Activated naive CD8-positive, alpha-beta T cell treated with anti-CD3 and anti-CD28 coated beads, Interleukin-2, amount 50 U/mL, for 16 hours (primary cell): ENCODE measurements at regions not wholly inside any gene's neighbourhood (a gene's known extent, or its start where the extent isn't known, plus 50 kb on each side); places are given as distances from the start of the nearest gene placed in this dataset.
"Not testable (repeated sequence)": the region's sequence is repeated elsewhere in the genome, so short reads cannot be mapped to it uniquely, and the experiment has no call there.

Experiments
- DNase-seq: peaks from one replicate; pipeline ENCODE4 v3.0.0-alpha.2; 2020; ENCODE audit warnings: low read depth, low spot score

DNA sequence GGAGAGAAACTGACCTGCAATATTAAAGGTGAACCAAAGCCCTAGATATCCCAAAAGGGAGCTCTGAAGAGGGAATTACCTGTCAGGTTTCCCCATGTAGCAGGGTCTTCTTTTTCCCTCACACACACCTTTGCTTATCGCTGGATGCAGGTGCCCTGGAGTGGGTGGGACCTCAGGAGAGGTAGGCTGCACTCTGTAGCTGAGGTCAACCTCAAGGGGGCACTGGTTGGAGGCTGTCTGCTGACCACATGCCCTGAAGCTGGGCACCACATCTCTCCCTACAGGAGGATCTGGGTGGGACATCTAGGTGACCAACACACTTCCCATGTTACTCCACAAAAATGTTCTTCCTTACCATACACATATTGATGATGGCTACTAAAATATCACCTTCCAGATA is 298.7 kb upstream of the USP25 start:
- DNase-seq = no peak

DNA sequence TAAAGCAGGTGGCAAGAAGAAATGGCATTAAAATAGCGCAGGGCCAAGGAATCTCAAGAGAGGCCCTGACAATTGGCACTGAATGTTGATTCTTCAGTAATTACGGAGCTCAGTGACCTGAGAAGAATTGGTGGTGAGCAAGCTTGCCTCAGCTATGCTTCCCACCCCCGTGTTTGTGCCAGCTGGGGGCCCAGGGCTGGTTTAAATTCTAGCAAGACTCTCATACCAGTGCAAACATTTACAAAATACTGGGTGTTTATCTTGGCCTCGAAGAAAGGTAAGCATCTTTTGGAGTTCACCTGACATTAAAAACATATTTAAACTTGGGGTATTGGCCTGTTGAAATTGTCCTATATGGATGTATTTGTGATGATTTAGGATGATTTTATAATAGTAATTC is 296.7 kb upstream of the USP25 start:
- no peak for DNase-seq

DNA sequence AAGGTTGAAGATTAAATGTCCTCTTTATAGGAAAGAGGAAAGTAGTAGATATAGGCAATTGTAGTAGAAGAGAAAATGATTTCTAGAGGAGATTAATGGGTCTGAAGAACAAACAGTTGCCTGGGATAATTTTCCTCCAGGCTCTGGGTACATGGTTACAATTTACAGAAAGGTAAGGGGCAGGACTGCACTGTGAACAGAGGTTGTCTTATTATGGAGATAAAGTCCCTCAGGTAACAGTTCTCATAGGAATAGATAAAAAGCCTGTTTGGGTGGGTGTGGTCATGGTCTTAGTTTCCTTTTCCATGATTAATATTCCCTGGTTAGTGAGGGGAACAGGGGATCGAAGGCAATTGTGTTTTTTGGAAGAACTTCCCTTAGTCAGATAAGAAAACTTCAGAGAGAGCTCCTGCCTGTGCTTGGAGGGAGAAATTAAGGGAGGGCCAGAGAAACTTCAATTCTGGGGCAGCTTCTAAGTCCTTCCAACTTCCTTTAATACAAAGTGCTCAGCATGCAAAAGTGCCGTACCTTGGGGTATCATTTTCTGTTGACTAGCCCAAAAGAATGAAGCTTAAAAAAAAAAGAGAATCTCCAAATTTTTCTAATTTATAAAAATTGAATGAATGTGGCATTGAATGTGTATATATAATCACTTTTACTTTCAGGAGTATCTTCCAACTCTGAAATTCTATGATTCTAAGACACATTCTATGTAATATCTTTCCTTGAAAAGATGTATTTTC is 295.4 kb upstream of the USP25 start:
- no peak for DNase-seq

DNA sequence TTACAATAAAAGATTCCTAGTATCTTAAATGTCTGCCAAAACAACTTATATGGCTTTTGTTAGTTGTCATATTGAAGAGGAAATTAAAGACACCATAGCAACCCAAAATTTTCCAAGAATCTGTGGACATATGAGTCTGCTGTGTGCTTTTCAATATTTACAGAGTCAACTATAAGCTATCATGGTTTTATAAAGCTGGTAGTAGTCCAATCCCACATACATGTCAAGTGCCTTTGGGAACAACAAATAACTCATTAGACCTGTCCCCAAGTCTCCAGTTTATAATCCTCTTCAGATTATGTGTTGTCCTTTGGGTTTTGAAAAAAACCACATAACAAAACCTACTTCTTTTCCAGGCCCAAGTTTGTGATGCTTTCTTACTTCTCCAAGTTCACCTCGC is 293.8 kb upstream of the USP25 start:
- DNase-seq = no peak

DNA sequence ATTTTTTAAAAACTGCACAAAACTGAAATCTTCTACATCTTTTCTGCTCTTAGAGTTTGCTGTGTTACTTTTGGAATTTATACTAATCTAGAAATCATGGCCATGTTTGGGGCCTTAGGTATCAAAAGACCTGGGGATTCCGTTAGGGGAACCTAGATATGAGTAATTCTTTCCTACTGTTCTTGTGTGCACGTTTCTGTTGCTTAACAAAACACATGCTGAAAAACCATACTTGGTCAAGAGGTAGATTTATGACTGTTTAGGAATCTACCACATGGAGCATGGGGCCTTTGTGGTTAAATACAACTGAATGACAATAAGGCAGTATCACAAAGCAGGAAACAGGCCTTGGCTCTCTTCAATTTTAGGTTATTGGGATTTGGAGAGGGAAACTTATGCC is 291.9 kb upstream of the USP25 start:
- no peak for DNase-seq

DNA sequence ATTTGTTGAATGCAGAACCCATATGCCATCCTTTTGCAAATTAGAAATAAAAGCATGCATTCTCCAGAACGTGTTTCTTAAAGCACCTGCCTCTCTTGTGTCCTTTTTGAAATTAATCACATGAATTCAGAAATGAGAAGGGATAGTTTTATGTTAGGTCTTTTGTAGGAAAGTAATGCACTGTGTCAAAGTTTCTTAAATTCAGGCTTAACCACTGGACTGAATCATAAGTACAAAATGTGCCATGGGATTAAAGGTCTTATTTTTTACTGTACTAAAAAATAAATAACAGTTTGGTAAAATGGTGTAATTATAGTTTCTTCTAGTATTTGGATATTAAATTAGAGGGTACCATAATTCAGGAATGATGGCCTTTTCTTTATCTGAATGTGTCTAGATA is 290.1 kb upstream of the USP25 start:
- DNase-seq = no peak

DNA sequence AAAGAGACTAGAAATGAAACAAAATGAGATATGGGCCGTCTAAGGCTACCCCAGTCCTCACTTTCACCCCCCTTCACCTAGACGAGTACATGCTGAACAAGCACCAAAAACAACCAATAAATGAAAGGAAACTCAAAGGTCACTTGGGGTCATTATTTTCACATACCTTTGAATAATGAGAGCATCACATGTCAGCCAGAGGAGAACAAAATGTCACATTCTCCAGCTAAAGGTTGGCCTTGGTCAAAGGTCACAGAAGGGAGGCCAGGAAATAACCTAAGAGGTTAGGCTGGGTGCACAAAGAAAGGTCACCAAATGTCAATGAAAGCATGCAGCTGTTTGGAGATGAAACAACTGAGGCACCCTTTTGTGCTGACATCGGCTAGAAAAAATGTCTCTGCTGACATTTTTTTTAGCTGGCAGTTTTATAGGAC is 288.7 kb upstream of the USP25 start:
- no peak for DNase-seq

DNA sequence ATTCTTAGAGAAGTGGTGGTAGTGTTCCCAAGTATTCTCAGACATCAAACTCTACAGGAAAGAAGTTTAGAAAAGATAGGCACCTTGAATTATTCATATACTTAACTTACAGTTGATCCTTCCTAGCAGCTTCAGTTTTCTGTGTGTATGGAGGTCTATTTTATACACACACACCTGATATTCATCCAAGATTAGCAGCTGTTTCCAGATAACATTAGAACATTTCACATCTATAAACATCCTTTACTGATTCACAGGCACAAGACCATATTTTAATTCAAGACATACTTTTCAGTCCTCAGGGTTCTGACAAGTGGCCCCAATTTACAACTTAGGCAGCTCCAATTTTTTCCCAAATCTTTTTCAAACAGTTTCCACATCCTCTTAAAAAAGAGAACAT is 287.8 kb upstream of the USP25 start:
- no peak for DNase-seq

DNA sequence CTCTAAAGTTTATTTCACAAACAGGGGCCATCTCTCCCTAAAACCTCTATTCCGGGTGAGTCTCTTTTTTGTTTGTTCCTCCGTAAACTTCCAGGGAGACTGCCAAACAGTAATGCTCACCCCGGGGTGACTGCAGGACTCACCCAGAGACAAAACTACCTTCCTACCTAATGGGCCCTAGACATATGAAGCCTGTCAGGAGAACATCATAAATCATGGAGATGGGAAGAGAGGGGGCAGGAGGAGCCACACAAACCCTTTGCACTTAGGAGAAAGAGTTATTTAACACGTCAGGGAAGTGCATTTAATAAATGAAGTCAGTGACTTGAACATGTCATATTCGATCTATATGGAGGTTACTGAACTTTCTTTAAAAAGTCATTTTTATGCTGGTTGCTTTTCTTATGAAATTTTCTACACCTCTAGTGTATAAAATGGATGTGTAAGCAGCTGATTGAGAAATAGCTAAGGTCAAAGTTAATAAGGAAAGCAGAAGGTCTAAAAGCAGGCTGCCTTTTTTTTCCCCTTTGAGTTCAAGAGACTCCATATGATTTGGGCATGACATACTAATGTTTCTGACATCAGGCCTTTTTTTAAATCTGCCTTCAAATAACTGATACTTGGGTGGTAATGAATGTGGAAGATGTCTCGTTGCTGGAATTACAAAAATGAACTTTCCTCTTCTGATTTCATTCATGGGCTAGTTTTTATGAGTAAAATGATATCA is 286.9 kb upstream of the USP25 start:
- no peak for DNase-seq

DNA sequence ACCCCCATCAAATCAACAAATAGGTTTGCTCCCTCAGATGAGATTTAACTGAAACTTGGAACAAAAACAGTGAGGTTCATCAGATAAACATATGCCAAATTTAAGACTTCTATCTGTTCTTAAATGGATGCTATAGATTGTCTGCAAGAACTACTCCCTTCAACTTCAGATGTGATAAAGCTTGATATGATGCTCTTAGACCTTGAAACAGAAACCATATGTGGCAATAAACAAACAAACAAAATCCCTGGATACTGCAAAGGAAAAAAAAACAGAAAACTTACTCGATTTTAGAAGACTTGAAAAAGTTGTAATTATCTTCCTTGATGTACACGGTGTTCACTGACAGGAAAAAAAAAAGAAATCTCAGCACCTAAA is 286.1 kb upstream of the USP25 start:
- no peak for DNase-seq

DNA sequence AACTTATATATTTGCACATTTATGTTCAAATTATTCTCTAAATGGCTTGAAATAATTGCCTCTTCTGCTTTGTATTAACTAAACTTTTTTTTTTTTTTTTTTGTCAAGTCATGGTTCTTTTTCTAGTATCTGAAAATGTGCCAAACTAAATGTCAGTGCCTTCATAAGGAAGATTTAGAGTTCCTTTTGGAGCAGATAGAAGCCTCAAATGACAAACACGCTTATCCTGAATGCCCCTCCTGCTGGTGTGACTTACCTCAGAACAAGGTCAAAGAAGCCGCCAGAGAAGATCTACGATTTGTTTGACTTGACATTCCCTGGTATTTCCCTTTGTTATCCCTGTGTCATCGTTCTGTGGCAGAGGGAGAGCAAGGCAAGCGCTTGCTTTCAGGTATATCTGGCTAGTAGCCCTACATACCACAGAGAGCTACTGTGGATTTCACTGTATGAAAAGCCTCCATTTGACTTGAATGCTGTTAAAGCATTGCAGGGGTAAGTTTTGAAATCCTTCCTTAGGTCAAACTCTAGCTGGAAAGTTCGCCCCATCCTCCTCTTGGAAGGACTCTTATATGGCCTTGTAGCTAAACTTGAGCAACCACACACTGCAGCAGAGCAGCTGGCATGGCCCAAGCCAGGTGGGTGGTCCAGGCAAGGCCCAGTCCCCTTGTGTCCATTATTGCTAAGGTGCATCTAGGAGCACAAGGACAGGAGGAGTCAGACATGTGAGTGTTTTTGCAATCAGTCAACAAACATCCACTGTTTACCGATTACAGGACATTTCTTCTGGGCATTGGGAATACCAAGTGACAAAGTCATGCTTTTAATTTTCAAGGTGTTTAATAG is 285.4 kb upstream of the USP25 start:
- no peak for DNase-seq

DNA sequence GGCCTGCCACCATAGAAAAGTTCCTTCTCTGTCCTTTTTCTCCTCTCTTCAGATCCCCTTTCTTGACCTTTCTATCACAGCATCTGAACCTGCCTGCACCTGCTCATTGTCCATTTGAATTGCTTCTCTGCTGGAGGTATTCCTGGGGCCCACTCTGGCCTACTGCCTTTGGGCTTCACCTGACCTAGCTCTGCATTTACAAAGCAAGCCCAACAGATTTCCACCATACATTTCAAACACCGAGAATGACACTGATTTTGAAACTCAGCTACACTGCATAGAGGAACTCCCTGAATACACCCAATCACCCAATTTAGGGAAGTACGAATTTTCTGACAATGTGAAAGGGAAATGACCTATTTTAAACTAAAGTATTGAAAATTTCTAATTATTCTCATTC is 284.5 kb upstream of the USP25 start:
- no peak for DNase-seq

DNA sequence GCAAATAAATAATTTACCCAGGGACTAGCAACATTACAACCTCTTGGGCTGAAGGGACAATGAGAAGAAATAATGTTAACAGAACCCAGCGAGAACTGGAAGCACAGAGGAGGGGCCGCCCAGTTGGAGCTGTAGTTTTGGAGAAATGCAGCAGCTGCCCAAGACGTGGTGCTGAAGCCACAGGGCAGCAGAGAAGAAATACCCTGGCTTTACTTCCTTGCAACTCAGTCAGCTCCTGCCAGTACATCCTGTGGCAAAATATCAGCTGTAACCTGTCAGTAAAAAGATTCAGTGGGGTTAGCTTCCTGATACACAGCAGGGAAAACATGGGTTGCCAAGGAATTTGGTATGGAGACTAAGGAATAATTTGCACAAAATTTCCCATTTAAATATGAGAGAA is 283.6 kb upstream of the USP25 start:
- DNase-seq = no peak

DNA sequence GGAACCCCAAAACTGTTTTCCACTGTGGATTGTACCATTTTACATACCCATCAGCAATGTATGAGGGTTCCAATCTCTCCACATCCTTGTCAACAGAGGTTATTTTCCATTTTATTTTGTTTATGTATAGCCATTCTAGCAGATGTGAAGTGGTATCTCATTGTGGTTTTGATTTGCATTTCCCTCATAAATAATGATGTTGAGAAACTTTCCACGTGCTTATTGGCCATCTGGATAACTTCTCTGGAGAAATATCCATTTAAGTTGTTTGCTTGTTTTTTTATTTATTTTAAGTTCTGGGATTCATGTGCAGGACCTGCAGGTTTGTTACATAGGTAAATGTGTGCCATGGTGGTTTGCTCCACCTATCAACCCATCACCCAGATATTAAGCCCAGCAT is 280.2 kb upstream of the USP25 start:
- DNase-seq = no peak

DNA sequence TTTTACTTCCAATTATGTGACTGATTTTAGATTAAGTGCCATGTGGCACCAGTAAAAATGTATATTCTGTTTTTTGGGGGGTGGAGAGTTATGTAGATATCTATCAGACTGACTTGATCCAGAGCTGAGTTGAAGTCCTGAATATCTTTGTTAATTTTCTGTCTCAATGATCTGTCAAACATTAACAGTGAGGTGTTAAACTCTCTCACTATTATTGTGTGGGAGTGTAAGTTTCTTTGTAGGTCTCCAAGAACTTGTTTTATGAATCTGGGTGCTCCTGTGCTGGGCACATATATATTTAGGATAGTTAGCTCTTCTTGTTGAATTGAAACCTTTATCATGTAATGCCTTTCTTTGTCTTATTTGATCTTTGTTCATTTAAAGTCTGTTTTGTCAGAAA is 276.5 kb upstream of the USP25 start:
- DNase-seq = no peak

DNA sequence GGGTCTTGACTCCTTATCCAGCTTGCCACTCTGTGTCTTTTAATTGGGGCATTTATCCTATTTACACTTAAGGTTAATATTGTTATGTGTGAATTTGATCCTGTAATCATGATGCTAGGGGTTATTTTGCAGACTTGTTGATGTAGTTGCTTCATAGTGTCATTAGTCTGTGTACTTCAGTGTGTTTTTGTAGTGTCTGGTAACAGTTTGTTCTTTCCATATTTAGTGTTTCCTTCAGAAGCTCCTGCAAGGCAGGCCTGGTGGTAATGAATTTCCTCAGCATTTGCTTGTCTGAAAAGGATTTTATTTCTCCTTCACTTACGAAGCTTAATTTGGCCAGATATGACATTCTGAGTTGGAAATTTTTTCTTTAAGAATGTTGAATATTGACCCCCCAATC is 276.0 kb upstream of the USP25 start:
- DNase-seq = not testable (repeated sequence)

DNA sequence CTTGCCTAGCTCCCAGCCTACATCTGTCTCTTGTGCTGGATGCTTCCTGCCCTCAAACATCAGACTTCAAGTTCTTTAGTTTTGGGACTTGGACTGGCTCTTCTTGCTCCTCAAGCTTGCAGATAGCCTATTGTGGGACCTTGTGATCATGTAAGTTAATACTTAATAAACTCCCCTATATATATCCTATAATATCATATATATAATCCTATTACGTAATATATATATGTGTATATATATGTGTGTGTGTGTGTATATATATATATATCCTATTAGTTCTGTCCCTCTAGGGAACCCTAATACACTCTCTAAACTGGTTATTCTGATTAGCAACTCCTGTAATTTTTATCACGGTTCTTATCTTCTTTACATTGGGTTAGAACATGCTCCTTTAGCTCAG is 274.9 kb upstream of the USP25 start:
- DNase-seq = not testable (repeated sequence)

DNA sequence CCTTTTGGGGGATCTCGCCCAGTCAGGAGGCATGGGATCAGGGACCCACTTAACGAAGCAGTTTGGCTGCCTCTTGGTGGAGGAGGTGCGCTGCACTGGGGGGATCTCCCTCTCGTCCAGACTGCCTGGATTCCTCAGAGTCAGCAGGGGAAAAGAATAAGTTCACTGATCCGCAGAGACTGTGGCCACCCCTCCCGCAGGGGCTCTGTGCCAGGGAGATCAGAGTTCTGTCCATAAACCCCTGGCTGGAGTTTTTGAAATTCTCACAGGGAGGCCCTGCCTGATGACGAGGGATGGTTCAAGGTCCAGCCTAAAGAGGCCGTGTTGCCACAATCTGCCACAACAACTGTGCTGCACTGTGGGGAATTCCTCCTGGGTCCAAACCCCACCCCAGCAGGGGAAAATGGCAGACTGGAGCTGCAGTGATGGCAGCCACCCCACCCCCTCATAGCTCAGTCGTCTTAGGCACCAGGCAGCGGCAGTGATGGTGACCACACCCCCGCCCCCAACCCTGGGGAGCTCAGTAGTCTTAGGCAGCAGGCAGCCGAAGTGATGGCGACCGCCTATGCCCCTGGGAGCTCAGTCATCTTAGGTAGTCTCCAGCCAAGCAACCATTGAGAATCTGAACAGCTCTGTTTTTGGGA is 273.8 kb upstream of the USP25 start:
- no peak for DNase-seq

DNA sequence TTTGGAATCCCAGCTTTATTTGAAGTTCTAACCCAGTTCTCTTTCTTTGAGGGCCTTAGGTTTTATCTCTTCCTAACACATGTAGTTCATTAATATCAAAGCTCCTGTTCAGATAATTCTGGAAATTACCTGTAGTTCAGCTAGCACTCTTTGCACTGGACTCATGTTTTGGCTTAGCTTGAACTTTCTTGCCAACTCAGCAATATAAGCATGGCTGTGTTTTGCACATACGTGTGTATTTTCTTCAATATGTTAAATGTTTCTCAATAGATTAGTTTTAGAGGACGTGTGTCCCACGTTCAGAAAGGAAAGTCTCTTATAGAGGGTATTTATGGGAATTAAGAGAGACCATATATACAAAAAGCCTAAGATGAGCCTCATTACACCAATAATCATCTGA is 271.8 kb upstream of the USP25 start:
- DNase-seq = no peak

DNA sequence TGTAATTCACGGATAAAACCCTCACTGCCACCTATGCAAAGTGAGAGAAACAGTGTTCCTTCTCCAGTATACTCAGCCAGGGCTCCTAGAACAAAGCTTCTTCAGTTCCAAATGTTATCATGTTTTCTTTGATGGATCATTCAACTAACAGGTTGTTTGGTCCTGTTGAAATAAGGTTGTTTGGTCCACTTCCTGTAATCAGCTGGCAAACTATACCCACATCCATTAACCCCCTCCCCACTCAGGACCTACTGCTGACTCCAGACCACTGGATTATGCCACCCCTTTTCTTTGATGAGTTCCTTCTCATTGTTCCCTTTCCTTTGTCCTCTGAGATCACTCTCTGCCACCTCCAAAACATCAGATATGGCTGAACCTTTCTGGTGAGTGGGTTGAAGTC is 267.7 kb upstream of the USP25 start:
- no peak for DNase-seq

DNA sequence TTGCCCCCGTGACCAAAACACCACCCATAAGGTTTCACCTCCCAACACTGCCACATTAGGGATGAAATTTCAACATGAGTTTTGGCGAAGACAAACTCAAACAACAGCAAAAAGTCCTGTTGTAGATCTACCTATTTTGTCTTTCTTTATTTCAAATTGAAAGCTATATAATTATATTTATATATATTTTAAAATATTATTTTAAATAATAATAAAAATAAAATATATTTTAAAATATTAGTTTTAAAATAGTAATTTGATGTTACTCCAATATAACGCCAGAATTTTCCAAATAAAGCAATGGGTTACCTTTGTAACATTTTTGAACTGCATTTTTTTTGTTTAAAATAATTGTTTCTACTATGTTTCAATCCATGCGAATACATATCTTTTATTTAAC is 263.5 kb upstream of the USP25 start:
- no peak for DNase-seq

DNA sequence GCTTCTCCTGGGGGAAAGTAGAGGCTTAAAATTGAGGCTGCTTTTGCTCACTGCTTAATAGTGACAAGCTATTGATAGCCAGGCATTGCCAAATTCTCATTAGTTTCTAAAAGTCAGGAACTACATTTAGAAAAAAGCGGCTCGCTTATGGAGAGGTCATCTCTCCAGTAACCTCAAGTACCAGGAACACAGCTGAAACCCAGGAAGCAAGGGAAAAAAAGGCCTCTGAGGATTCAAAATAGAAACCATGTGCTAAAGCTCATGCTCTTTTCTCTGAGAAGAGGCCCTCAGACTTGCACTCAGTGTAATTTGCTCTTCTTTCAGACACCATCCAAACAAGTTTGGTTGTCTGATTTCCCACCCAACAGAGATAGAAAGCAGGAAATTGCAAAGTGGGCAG is 261.4 kb upstream of the USP25 start:
- no peak for DNase-seq
